Cardiac fibroblast (primary cell): ENCODE measurements at regions not wholly inside any gene's neighbourhood (a gene's known extent, or its start where the extent isn't known, plus 50 kb on each side); places are given as distances from the start of the nearest gene placed in this dataset.
"Not testable (repeated sequence)": the region's sequence is repeated elsewhere in the genome, so short reads cannot be mapped to it uniquely, and the experiment has no call there.

Experiments used
- DNase-seq, 2 donors: peaks; one replicate each; pipeline versions ENCODE4 v3.0.0 to v3.0.0-alpha.2; 2010; ENCODE audit warnings: low read depth in 2 of 2
- H3K4me3 ChIP-seq, 2 donors: replicated peaks in 1 of 2; 1 replicate in 1 of 2; 2 replicates in 1 of 2; pipeline ENCODE4 v1.5.1; 2011; ENCODE audit warnings: low read depth in 2 of 2, low read length in 2 of 2, mild to moderate bottlenecking in 2 of 2, moderate library complexity in 1 of 2
- CTCF ChIP-seq: IDR thresholded peaks from one replicate; pipeline ENCODE4 v1.5.1; 2011; ENCODE audit warnings: low read depth, mild to moderate bottlenecking, low read length, inconsistent platforms

GRCh38 chr4:121583396-121583795 is 113.4 kb downstream of the ANXA5 start:
- no peak overlapping the region for H3K4me3 ChIP-seq
- no peak for TF ChIP-seq CTCF
- DNase-seq = no peak

DNA sequence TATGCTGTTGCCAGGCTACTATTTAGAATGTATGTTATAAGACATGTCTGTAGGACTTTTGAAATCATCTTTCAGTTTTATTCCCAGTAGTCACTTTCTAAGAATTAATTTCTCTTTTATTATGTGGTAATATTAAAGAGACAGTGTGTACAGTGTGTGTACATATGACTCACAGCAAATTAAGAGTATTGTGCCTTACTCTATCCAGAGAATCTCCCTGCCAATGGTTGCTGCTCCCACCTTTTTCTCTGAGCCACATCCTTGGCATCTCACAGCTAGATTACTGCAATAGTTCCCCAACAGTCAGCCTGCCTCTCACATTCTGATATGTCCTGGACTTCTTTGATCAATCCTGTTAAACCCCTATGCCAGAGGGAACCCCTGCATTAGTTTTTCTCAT is 114.5 kb downstream of the ANXA5 start:
- no peak for DNase-seq
- no peak for TF ChIP-seq CTCF
- no peak overlapping the region for H3K4me3 ChIP-seq

DNA sequence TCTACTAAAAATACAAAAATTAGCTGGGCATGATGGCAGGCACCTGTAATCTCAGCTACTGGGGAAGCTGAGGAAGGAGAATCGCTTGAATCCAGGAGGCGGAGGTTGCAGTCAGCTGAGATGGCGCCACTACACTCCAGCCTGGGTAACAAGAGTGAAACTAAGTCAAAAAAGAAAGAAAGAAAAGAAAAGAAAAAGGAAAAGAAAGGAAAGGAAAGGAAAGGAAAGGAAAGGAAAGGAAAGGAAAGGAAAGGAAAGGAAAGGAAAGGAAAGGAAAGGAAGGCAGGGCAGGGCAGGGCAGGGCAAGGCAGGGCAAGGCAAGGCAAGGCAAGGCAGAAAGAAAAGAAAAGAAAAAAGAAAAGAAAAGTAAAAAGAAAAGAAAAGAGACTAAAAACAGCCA is 121.4 kb downstream of the ANXA5 start:
- DNase-seq, H3K4me3 ChIP-seq: not testable (repeated sequence)

DNA sequence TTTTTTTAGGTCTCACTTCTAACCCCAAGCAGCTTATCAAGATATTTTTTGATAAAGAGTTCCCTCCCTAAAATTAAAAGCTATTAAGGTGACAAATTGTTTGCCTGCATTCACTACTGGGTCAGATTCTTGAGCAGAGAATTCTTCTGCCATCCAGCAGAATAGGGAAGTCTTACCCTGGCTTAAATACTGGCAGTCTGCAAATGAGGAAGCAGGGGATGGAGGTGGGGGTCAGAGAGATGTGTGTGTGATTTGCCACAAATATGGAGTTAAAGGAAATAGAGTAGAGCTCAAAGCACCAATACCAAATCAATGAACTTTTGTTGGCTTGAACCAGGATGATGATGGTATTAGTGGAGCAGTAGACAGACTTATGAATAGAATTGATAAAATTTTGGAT is 122.2 kb downstream of the ANXA5 start:
- TF ChIP-seq CTCF = no peak
- no peak for DNase-seq
- no peak overlapping the region for H3K4me3 ChIP-seq

- no peak for TF ChIP-seq CTCF
These were observed 129.0 kb downstream of the ANXA5 start for GRCh38 chr4:121567748-121568147.

DNA sequence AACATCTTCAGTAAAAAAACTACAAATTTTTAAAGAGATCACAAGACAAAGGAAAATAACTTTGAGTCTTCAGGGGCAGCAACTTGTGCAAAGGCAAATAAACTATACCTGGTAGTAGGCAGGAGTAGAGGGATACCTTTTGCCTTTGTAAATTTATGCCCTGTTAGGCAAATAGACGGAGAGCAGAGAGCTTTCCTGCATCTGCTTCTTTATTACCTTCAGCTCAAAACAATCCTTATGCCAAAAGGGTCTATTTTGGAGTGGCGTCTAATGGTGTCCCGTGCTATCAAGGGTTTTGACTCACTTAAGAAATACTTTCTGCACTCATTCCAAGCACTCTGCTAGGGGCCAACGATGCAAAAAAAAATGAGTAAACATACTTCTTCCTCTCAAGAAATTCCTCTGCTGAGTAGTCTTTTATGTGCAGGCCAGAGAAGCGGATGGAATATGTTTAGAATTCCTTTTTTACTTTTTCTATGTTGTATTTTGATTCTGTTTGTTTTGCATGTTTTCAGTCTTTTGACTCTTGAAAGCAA is 131.9 kb downstream of the ANXA5 start:
- DNase-seq = no peak
- no peak overlapping the region for H3K4me3 ChIP-seq
- TF ChIP-seq CTCF = no peak

More at GRCh38 chr4:121567748-121568147, 129.0 kb downstream of the ANXA5 start:
- DNase-seq = no peak
- no peak overlapping the region for H3K4me3 ChIP-seq

DNA sequence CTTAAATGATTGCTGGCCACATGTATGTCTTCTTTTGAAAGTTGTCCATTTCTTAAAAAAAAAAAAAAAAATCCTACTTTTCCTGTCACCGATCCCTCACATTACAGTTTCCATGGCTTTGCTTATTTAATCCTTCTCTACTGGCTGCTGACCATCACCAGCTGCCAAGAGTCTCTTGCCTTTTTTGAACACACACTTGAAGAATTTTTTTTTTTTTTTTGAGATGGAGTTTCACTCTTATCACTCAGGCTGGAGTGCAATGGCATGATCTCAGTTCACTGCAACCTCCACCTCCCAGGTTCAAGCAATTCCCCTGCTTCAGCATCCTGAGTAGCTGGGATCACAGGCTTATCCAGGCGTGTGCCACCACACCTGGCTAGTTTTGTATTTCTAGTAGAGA is 134.0 kb downstream of the ANXA5 start:
- no peak for TF ChIP-seq CTCF
- no peak for DNase-seq
- no peak overlapping the region for H3K4me3 ChIP-seq
